GM23248 (cell line): ENCODE measurements at regions not wholly inside any gene's neighbourhood (a gene's known extent, or its start where the extent isn't known, plus 50 kb on each side); places are given as distances from the start of the nearest gene placed in this dataset.

Source experiments
- DNase-seq: peaks from one replicate; pipeline ENCODE4 v3.0.0-alpha.2; 2015
- H2AFZ ChIP-seq: fragments of 200-600 bp; sonication (generic); 2 replicates; pipeline ENCODE4 v1.6.1; 2016; ENCODE audit warnings: antibody characterized with exemption
- H3F3A ChIP-seq: fragments of 200-600 bp; sonication (generic); 2 replicates; pipeline ENCODE4 v1.6.1; 2016; ENCODE audit warnings: mild to moderate bottlenecking, antibody characterized with exemption, mixed run types; ENCODE audit not compliant: insufficient read depth
- H3K27ac ChIP-seq: fragments of 200-600 bp; sonication (generic); 2 replicates; pipeline ENCODE4 v1.5.1; 2016; ENCODE audit warnings: mild to moderate bottlenecking
- H3K27me3 ChIP-seq: fragments of 200-600 bp; sonication (generic); replicated peaks from 2 replicates; pipeline ENCODE4 v1.6.1; 2016; ENCODE audit warnings: mild to moderate bottlenecking; ENCODE audit not compliant: insufficient read depth
- H3K36me3 ChIP-seq: fragments of 200-600 bp; sonication (generic); 2 replicates; pipeline ENCODE4 v1.6.1; 2016; ENCODE audit warnings: low read depth, mild to moderate bottlenecking
- H3K4me1 ChIP-seq: fragments of 200-600 bp; sonication (generic); 2 replicates; pipeline ENCODE4 v1.6.1; 2016; ENCODE audit warnings: mild to moderate bottlenecking; ENCODE audit not compliant: insufficient read depth
- H3K4me2 ChIP-seq: fragments of 200-600 bp; sonication (generic); one replicate; pipeline ENCODE4 v1.6.1; 2016; ENCODE audit warnings: mild to moderate bottlenecking; ENCODE audit not compliant: unreplicated experiment
- H3K4me3 ChIP-seq: fragments of 200-600 bp; sonication (generic); 2 replicates; pipeline ENCODE4 v1.5.1; 2016; ENCODE audit warnings: mild to moderate bottlenecking
- H3K79me2 ChIP-seq: fragments of 200-600 bp; sonication (generic); 2 replicates; pipeline ENCODE4 v1.6.1; 2016; ENCODE audit warnings: mild to moderate bottlenecking; ENCODE audit not compliant: insufficient read depth
- H3K9ac ChIP-seq: fragments of 200-600 bp; sonication (generic); 2 replicates; pipeline ENCODE4 v1.6.1; 2016; ENCODE audit warnings: mild to moderate bottlenecking
- H3K9me2 ChIP-seq: fragments of 200-600 bp; sonication (generic); 2 replicates; pipeline ENCODE4 v1.6.1; 2016; ENCODE audit warnings: mixed run types, mild to moderate bottlenecking, moderate library complexity; ENCODE audit not compliant: insufficient read depth
- H3K9me3 ChIP-seq: fragments of 200-600 bp; sonication (generic); one replicate; pipeline ENCODE4 v1.6.1; 2017; ENCODE audit warnings: low read depth
- H4K20me1 ChIP-seq: fragments of 200-600 bp; sonication (generic); 2 replicates; pipeline ENCODE4 v1.6.0; 2016; ENCODE audit not compliant: insufficient read depth
- EZH2 ChIP-seq: fragments of 200-600 bp; sonication (generic); IDR thresholded peaks from 2 replicates; pipeline ENCODE4 v1.6.1; 2018; ENCODE audit warnings: antibody characterized with exemption, mild to moderate bottlenecking; ENCODE audit not compliant: insufficient read depth, poor library complexity, severe bottlenecking
- EZH2phosphoT487 ChIP-seq: fragments of 200-600 bp; sonication (generic); IDR thresholded peaks from 2 replicates; pipeline ENCODE4 v1.6.1; 2018; ENCODE audit warnings: antibody characterized with exemption, moderate library complexity, mild to moderate bottlenecking, low read depth; ENCODE audit not compliant: insufficient read depth
- WGBS, 2 experiments: methylation state at CpG; one replicate each; pipeline ENCODE4 v1.1.6; 2015 to 2017; ENCODE audit warnings: low lambda C conversion rate in 2 of 2, low coverage in 1 of 2; ENCODE audit errors: missing lambda C conversion rate in 2 of 2; 5-methylcytosine and 5-hydroxymethylcytosine counted together
- in situ Hi-C: fragments of 300-500 bp; cut with MboI; formaldehyde crosslinking; loops from 2 replicates; pipeline ENCODE4 v1.15.0; 2020

- TF ChIP-seq EZH2 = no peak
- no peak for TF ChIP-seq EZH2phosphoT487
- no peak overlapping the region for H2AFZ ChIP-seq
- 93 to 96% methylated on average over 5 of the region's 5 CpGs for WGBS, 2 experiments
- H3K9me3 ChIP-seq = no peaks in the 10 kb centered on the region
- no peak overlapping the region for H3K27ac ChIP-seq
- in situ Hi-C loops = no loop called here
- H3F3A ChIP-seq = no peaks in the 10 kb centered on the region
- H4K20me1 ChIP-seq = no peaks in the 10 kb centered on the region
- no peak overlapping the region for H3K9ac ChIP-seq
- no peak for DNase-seq
- H3K4me3 ChIP-seq = no peak overlapping the region
- H3K4me1 ChIP-seq = no peaks in the 10 kb centered on the region
- H3K36me3 ChIP-seq = no peaks in the 10 kb centered on the region
- no peaks in the 10 kb centered on the region for H3K79me2 ChIP-seq
- no peaks in the 10 kb centered on the region for H3K27me3 ChIP-seq
- H3K9me2 ChIP-seq = no peaks in the 10 kb centered on the region
- H3K4me2 ChIP-seq = no peak overlapping the region
These were observed 221.7 kb downstream of the COG6 start for GRCh38 chr13:39877134-39877533.

GRCh38 chr13:39879286-39880035 is 224.0 kb downstream of the COG6 start:
- Histone ChIP-seq H3K36me3 (no peaks in the 10 kb centered on the region), H3K79me2 (no peaks in the 10 kb centered on the region), H4K20me1 (no peaks in the 10 kb centered on the region), H3K4me1 (no peaks in the 10 kb centered on the region), H3K27me3 (no peaks in the 10 kb centered on the region), H3K27ac (no peak overlapping the region), H3K9me2 (no peaks in the 10 kb centered on the region), H3K9me3 (no peaks in the 10 kb centered on the region), H3K4me2 (no peak overlapping the region), H3K9ac (no peak overlapping the region), H3F3A (no peaks in the 10 kb centered on the region), H3K4me3 (no peak overlapping the region), H2AFZ (no peak overlapping the region)
- WGBS, 2 experiments = 67 to 70% methylated on average over 4 of the region's 4 CpGs
- no peak for DNase-seq
- in situ Hi-C loops = no loop called here
- TF ChIP-seq EZH2phosphoT487 = no peak
- no peak for TF ChIP-seq EZH2

DNA sequence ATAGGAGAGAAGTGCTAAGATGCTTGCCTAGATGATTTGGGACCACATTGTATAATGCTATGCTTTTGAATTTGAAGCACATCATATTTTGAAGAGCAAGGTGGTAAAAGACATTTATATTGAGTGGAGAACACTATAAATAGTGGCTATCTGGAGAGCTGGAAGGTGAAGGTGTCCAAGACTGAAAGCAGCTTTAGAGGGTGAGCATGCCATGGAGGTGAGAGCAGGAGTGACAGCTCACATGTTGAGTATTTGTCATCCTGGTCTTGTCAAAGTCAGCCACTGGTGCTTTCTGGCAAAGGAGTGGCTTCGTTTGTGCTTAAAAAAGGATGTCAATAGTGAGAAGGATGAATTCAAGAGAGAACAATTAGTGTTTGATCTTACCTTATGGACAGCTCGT is 225.9 kb downstream of the COG6 start:
- Histone ChIP-seq H3K4me2 (no peak overlapping the region), H4K20me1 (no peaks in the 10 kb centered on the region), H3K9ac (no peak overlapping the region), H3K4me1 (no peaks in the 10 kb centered on the region), H3F3A (no peaks in the 10 kb centered on the region), H3K79me2 (no peaks in the 10 kb centered on the region), H3K27me3 (no peaks in the 10 kb centered on the region), H3K27ac (no peak overlapping the region), H3K9me2 (no peaks in the 10 kb centered on the region), H2AFZ (no peak overlapping the region), H3K4me3 (no peak overlapping the region), H3K36me3 (no peaks in the 10 kb centered on the region), H3K9me3 (no peaks in the 10 kb centered on the region)
- in situ Hi-C loops = no loop called here
- WGBS, 2 experiments = 13 to 16% methylated on average over 2 of the region's 2 CpGs
- TF ChIP-seq EZH2phosphoT487 = no peak
- no peak for TF ChIP-seq EZH2
- DNase-seq = no peak

GRCh38 chr13:39881887-39882286 is 226.4 kb downstream of the COG6 start:
- Histone ChIP-seq H3K27me3 (no peaks in the 10 kb centered on the region), H3K36me3 (no peaks in the 10 kb centered on the region), H2AFZ (no peak overlapping the region), H3K4me1 (no peaks in the 10 kb centered on the region), H3K9ac (no peak overlapping the region), H3K4me2 (no peak overlapping the region), H3K27ac (no peak overlapping the region), H3K9me2 (no peaks in the 10 kb centered on the region), H3K79me2 (no peaks in the 10 kb centered on the region), H3K9me3 (no peaks in the 10 kb centered on the region), H3F3A (no peaks in the 10 kb centered on the region), H4K20me1 (no peaks in the 10 kb centered on the region), H3K4me3 (no peak overlapping the region)
- TF ChIP-seq EZH2 = no peak
- TF ChIP-seq EZH2phosphoT487 = no peak
- DNase-seq = no peak
- WGBS, 2 experiments = 0% methylated on average over 1 of the region's 1 CpG
- in situ Hi-C loops = no loop called here

GRCh38 chr13:39884166-39884565 is 228.7 kb downstream of the COG6 start:
- DNase-seq = no peak
- no peaks in the 10 kb centered on the region for H3K9me2 ChIP-seq
- no peaks in the 10 kb centered on the region for H4K20me1 ChIP-seq
- H3K9me3 ChIP-seq = no peaks in the 10 kb centered on the region
- no peak overlapping the region for H3K4me3 ChIP-seq
- no peak overlapping the region for H3K27ac ChIP-seq
- H3K36me3 ChIP-seq = no peaks in the 10 kb centered on the region
- H3K4me2 ChIP-seq = no peak overlapping the region
- H3F3A ChIP-seq = no peaks in the 10 kb centered on the region
- 3 to 14% methylated on average over 1 of the region's 1 CpG for WGBS, 2 experiments
- H3K79me2 ChIP-seq = no peaks in the 10 kb centered on the region
- H3K9ac ChIP-seq = no peak overlapping the region
- no peak for TF ChIP-seq EZH2
- TF ChIP-seq EZH2phosphoT487 = no peak
- H3K4me1 ChIP-seq = no peaks in the 10 kb centered on the region
- in situ Hi-C loops = no loop called here
- no peak overlapping the region for H2AFZ ChIP-seq
- no peaks in the 10 kb centered on the region for H3K27me3 ChIP-seq
